Stimulated activated CD4-positive, alpha-beta T cell treated with anti-CD3 and anti-CD28 coated beads, Interleukin-2, amount 100 ng/mL, for 24 hours (primary cell): ENCODE measurements at regions not wholly inside any gene's neighbourhood (a gene's known extent, or its start where the extent isn't known, plus 50 kb on each side); places are given as distances from the start of the nearest gene placed in this dataset.
"Not testable (repeated sequence)": the region's sequence is repeated elsewhere in the genome, so short reads cannot be mapped to it uniquely, and the experiment has no call there.

ENCODE experiments used
- DNase-seq, 2 donors: peaks; one replicate each; pipeline ENCODE4 v3.0.0-alpha.2; 2020

- DNase-seq: no peak
These were observed 550.2 kb upstream of the MIR17HG start for GRCh38 chr13:90797335-90797734.

GRCh38 chr13:90798381-90798780, 549.1 kb upstream of the MIR17HG start:
- no peak for DNase-seq

GRCh38 chr13:90800082-90800746, 547.3 kb upstream of the MIR17HG start:
- no peak for DNase-seq

- DNase-seq: no peak
These were observed 545.9 kb upstream of the MIR17HG start for GRCh38 chr13:90801621-90802020.

GRCh38 chr13:90803210-90803609, 544.3 kb upstream of the MIR17HG start:
- no peak for DNase-seq

- DNase-seq: no peak
These were observed 541.4 kb upstream of the MIR17HG start for GRCh38 chr13:90806016-90806615.

- DNase-seq: no peak
These were observed 540.6 kb upstream of the MIR17HG start for GRCh38 chr13:90806892-90807291.

- DNase-seq: no peak
These were observed 538.6 kb upstream of the MIR17HG start for GRCh38 chr13:90808838-90809237.

GRCh38 chr13:90824032-90824431, 523.5 kb upstream of the MIR17HG start:
- DNase-seq: no peak

GRCh38 chr13:90826688-90827087, 520.8 kb upstream of the MIR17HG start:
- no peak for DNase-seq

- DNase-seq: no peak
These were observed 516.7 kb upstream of the MIR17HG start for GRCh38 chr13:90830782-90831181.

- DNase-seq: no peak
These were observed 513.5 kb upstream of the MIR17HG start for GRCh38 chr13:90833951-90834350.

GRCh38 chr13:90834700-90835099, 512.8 kb upstream of the MIR17HG start:
- DNase-seq: no peak

- no peak for DNase-seq
These were observed 511.7 kb upstream of the MIR17HG start for GRCh38 chr13:90835826-90836225.

GRCh38 chr13:90838317-90838960, 509.0 kb upstream of the MIR17HG start:
- no peak for DNase-seq

- no peak for DNase-seq
These were observed 508.4 kb upstream of the MIR17HG start for GRCh38 chr13:90839061-90839460.

GRCh38 chr13:90846936-90847335, 500.6 kb upstream of the MIR17HG start:
- DNase-seq: no peak

- DNase-seq: not testable (repeated sequence)
These were observed 493.8 kb upstream of the MIR17HG start for GRCh38 chr13:90853666-90854065.

- no peak for DNase-seq
These were observed 489.6 kb upstream of the MIR17HG start for GRCh38 chr13:90857921-90858320.

- no peak for DNase-seq
These were observed 481.5 kb upstream of the MIR17HG start for GRCh38 chr13:90866006-90866405.

- peak in 1 of 2 donors; percentile 37 for DNase-seq
These were observed 480.2 kb upstream of the MIR17HG start for GRCh38 chr13:90867336-90867683.

GRCh38 chr13:90868321-90868920, 479.1 kb upstream of the MIR17HG start:
- DNase-seq: peak in 1 of 2 donors; percentile 10

- DNase-seq: no peak
These were observed 477.9 kb upstream of the MIR17HG start for GRCh38 chr13:90869580-90869979.

GRCh38 chr13:90872491-90873025, 474.9 kb upstream of the MIR17HG start:
- DNase-seq: no peak
